Heart left ventricle (tissue), 16 donors: ENCODE measurements at regions not wholly inside any gene's neighbourhood (a gene's known extent, or its start where the extent isn't known, plus 50 kb on each side); places are given as distances from the start of the nearest gene placed in this dataset.

ENCODE experiments used
- ATAC-seq, 4 donors: fragments of 200-7000 bp; cut with Tn5 transposase; one replicate each; pipeline ENCODE4 v1.9.1; 2020 to 2022; ENCODE audit warnings: moderate library complexity in 4 of 4, mild to moderate bottlenecking in 3 of 4, moderate number of reproducible peaks in 1 of 4
- DNase-seq, 5 donors: peaks; one replicate each; pipeline ENCODE4 v3.0.0-alpha.2; 2020
- H3K27ac ChIP-seq, 12 donors: fragments of 200-600 bp; sonication (generic) in 4 of 12; one replicate each; pipeline versions ENCODE4 v1.5.0 to v1.8.0; 2016 to 2022; ENCODE audit warnings: mild to moderate bottlenecking in 2 of 12
- H3K27me3 ChIP-seq, 9 donors: fragments of 200-600 bp; sonication (generic) in 2 of 9; one replicate each; pipeline versions ENCODE4 v1.5.1 to v1.8.0; 2016 to 2022; ENCODE audit warnings: mild to moderate bottlenecking in 3 of 9
- H3K36me3 ChIP-seq, 9 donors: fragments of 200-600 bp; sonication (generic) in 2 of 9; one replicate each; pipeline versions ENCODE4 v1.5.0 to v1.8.0; 2018 to 2022; ENCODE audit warnings: mild to moderate bottlenecking in 2 of 9
- H3K4me1 ChIP-seq, 12 donors: fragments of 200-600 bp; sonication (generic) in 4 of 12; one replicate each; pipeline versions ENCODE4 v1.5.0 to v1.8.0; 2016 to 2022; ENCODE audit warnings: mild to moderate bottlenecking in 3 of 12
- H3K4me3 ChIP-seq, 12 donors: fragments of 200-600 bp; sonication (generic) in 4 of 12; one replicate each; pipeline versions ENCODE4 v1.5.0 to v1.8.0; 2017 to 2022; ENCODE audit warnings: mild to moderate bottlenecking in 9 of 12, moderate library complexity in 4 of 12
- H3K9me3 ChIP-seq, 12 donors: fragments of 200-600 bp; sonication (generic) in 4 of 12; one replicate each; pipeline versions ENCODE4 v1.5.0 to v1.8.0; 2016 to 2022; ENCODE audit warnings: mild to moderate bottlenecking in 1 of 12
- POLR2A ChIP-seq, 2 donors: fragments of 450-650 bp; IDR thresholded peaks; one replicate each; pipeline ENCODE4 v1.6.1; 2017; ENCODE audit warnings: antibody characterized with exemption in 2 of 2, mild to moderate bottlenecking in 2 of 2, moderate library complexity in 2 of 2
- WGBS, 4 donors: extraction: QIAGEN DNeasy Blood & Tissue Kit in 2 of 4; methylation state at CpG; one replicate each; pipeline versions ENCODE4 v1.1.5 to v1.1.7; 2013 to 2018; 5-methylcytosine and 5-hydroxymethylcytosine counted together
- intact Hi-C, 10 donors: fragments of 100-400 bp; cut with DNase I; formaldehyde crosslinking; loops; one replicate each; pipeline versions ENCODE4 v1.11.1 to v1.14.2; 2022
- TF ChIP-seq, protein P1 (sequence below), 12 donors: fragments of 200-600 bp; sonication (generic) in 4 of 12; IDR thresholded peaks; one replicate each; pipeline versions ENCODE4 v1.5.0 to v1.8.0; 2018 to 2022; ENCODE audit warnings: antibody characterized with exemption in 12 of 12, mild to moderate bottlenecking in 5 of 12
- donor health status: ischemic (EF 13 %, LVEDD 7.1; RV severe dilation, severe dysfunction).
- donor health status: healthy with polysubstance abuse.
- donor health status: DM: no; HTN: yes; CAD: no.
- donor health status: DM: no; HTN: no; CAD: no.
- donor health status: ischemic (EF 25% LVEDD 6.9; RV normal size, moderate dysfunction).
- donor health status: ischemic (EF 25% LVEDD 5.7; RV mildly dilated, moderate dysfunction).
- donor health status: healthy.
- donor health status: DM: yes; HTN: yes; CAD: no.
- donor health status: ischemic (EF 35%, LVEDD 5.7; RV mildly dilated, moderate dysfunction).
- donor health status: nonischemic (EF 11% LVEDD 7.7; RV severe dilation, severe dysfunction).
- donor health status: DM: yes; HTN: yes; CAD: no.
- donor health status: PGD.
- donor health status: ischemic (EF 29% LVEDD 5.4; RV normal size, mild dysfunction).
- donor health status: nonischemic (EF 23%, LVEDD 6.1; RV moderate dilation, normal function).

DNA sequence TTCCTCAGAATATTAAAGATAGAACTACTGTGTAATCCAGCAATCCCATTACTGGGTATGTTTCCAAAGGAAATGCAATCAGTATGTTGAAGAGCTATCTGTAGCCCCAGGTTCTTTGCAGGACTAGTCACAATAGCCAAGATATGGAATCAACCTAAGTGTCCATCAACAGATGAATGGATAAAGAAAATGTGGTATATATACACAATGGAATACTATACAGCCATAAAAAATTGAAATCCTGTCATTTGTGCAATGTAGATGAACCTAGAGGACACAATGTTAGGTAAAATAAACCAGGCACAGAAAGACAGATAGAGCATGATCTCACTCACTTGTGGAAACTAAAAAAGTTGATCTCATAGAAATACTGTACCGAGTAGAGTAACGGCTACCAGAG, 306.0 kb upstream of the MARCKS start:
- ATAC-seq: no peak
- H3K4me3 ChIP-seq: no peak overlapping the region
- peaks cover 0 to 9% (median 0%) of the 10 kb centered on the region in 12 donors for H3K9me3 ChIP-seq
- TF ChIP-seq, protein P1, sequence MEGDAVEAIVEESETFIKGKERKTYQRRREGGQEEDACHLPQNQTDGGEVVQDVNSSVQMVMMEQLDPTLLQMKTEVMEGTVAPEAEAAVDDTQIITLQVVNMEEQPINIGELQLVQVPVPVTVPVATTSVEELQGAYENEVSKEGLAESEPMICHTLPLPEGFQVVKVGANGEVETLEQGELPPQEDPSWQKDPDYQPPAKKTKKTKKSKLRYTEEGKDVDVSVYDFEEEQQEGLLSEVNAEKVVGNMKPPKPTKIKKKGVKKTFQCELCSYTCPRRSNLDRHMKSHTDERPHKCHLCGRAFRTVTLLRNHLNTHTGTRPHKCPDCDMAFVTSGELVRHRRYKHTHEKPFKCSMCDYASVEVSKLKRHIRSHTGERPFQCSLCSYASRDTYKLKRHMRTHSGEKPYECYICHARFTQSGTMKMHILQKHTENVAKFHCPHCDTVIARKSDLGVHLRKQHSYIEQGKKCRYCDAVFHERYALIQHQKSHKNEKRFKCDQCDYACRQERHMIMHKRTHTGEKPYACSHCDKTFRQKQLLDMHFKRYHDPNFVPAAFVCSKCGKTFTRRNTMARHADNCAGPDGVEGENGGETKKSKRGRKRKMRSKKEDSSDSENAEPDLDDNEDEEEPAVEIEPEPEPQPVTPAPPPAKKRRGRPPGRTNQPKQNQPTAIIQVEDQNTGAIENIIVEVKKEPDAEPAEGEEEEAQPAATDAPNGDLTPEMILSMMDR (IDR thresholded peaks at IDR 0.05): no peak
- TF ChIP-seq POLR2A (IDR thresholded peaks at IDR 0.05): no peak
- no peaks in the 10 kb centered on the region for H3K36me3 ChIP-seq
- H3K27ac ChIP-seq: no peak overlapping the region
- WGBS, 4 donors: 96 to 99% (median 98%) methylated on average over 2 of the region's 2 CpGs
- intact Hi-C loops: no loop called here
- DNase-seq: no peak
- no peaks in the 10 kb centered on the region for H3K4me1 ChIP-seq
- no peaks in the 10 kb centered on the region for H3K27me3 ChIP-seq

DNA sequence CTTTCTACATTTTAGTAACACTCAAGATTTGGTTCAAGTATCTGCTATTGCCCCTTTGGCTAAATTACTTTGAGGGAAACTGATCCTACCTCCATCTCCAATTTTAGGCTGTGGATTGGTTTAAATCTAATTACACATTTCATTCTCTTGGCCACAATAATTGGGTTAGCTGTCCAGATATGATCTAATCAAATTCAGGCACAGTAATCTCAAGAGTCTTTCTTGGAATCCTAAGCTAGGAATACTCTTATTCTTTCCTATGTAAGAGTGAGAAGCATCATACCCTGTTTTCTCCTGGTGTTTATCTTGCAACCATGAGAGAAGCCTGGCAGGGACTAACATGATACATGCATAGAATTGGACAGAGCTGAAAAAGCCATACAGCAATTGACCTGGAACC, 300.4 kb upstream of the MARCKS start:
- no peak for DNase-seq
- no peak overlapping the region for H3K4me3 ChIP-seq
- peaks cover 0 to 14% (median 2%) of the 10 kb centered on the region in 12 donors for H3K4me1 ChIP-seq
- no peaks in the 10 kb centered on the region for H3K36me3 ChIP-seq
- no peak for ATAC-seq
- H3K27ac ChIP-seq: no peak overlapping the region
- no peak for TF ChIP-seq POLR2A (IDR thresholded peaks at IDR 0.05)
- TF ChIP-seq, protein P1 (IDR thresholded peaks at IDR 0.05): no peak
- no peaks in the 10 kb centered on the region for H3K27me3 ChIP-seq
- H3K9me3 ChIP-seq: no peaks in the 10 kb centered on the region
- intact Hi-C loops: no loop called here

DNA sequence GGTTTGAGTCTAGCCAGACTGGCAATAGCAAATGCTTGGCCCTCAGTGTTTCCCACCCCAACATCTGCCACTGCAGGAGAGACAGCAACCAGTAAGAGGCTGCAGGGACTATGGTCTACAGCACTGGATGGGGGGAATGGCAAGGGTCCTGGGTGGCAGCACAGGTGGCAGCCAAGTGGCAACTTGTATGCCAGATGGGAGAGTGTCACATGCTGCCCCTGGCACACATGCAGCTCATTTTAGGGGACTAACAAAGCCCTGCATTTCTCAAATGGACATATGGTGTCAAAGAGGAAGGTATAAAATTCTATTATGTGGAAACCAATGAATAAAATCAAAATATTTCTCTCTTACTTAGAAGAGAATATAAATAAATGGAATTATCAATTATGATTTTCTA, 298.7 kb upstream of the MARCKS start:
- H3K4me3 ChIP-seq: no peak overlapping the region
- no peaks in the 10 kb centered on the region for H3K9me3 ChIP-seq
- H3K36me3 ChIP-seq: no peaks in the 10 kb centered on the region
- H3K4me1 ChIP-seq: peaks cover 0 to 14% (median 2%) of the 10 kb centered on the region in 12 donors
- no peaks in the 10 kb centered on the region for H3K27me3 ChIP-seq
- DNase-seq (no peak), ATAC-seq (no peak)
- TF ChIP-seq, protein P1 (IDR thresholded peaks at IDR 0.05): no peak
- no peak for TF ChIP-seq POLR2A (IDR thresholded peaks at IDR 0.05)
- peak overlapping the region in 1 of 12 donors; percentile 34 for H3K27ac ChIP-seq
- intact Hi-C loops: no loop called here

DNA sequence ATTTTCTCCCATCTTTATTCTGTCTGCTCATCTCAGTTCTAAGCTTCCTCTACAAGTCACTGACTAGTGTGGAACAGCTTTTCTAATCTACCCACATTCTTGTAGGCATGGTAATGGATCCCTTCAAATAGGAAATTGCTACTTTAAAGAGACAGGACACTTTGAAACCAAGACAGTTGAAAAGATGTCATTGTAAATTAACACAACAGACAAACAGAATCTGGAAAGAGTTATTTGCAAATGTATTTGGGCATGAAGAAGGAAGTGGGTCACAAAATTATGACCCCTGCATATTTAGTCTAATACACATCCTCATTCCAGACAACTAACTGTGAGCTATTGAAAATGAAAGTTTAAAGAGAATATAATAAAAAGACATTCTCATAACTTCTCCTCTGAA, 298.2 kb upstream of the MARCKS start:
- H3K4me3 ChIP-seq: no peak overlapping the region
- TF ChIP-seq, protein P1 (IDR thresholded peaks at IDR 0.05): no peak
- no peak for TF ChIP-seq POLR2A (IDR thresholded peaks at IDR 0.05)
- intact Hi-C loops: no loop called here
- H3K4me1 ChIP-seq: peaks cover 0 to 14% (median 3%) of the 10 kb centered on the region in 12 donors
- peak overlapping the region in 1 of 12 donors; percentile 34 for H3K27ac ChIP-seq
- no peak for ATAC-seq
- no peaks in the 10 kb centered on the region for H3K36me3 ChIP-seq
- no peak for DNase-seq
- H3K9me3 ChIP-seq: no peaks in the 10 kb centered on the region
- H3K27me3 ChIP-seq: no peaks in the 10 kb centered on the region
